HUES48 (cell line): ENCODE measurements at regions not wholly inside any gene's neighbourhood (a gene's known extent, or its start where the extent isn't known, plus 50 kb on each side); places are given as distances from the start of the nearest gene placed in this dataset.

Experiments
- H3K27ac ChIP-seq: one replicate; pipeline ENCODE4 v1.7.0; 2013; ENCODE audit warnings: low read depth, low read length, inconsistent platforms
- H3K27me3 ChIP-seq: 2 replicates; pipeline ENCODE4 v1.6.1; 2013; ENCODE audit warnings: mild to moderate bottlenecking, low read length; ENCODE audit not compliant: control insufficient read depth, insufficient read depth
- H3K36me3 ChIP-seq: 2 replicates; pipeline ENCODE4 v1.6.1; 2013; ENCODE audit warnings: low read length; ENCODE audit not compliant: control insufficient read depth, insufficient read depth
- H3K4me1 ChIP-seq: 2 replicates; pipeline ENCODE4 v1.6.1; 2013; ENCODE audit warnings: mild to moderate bottlenecking, low read length; ENCODE audit not compliant: control insufficient read depth, insufficient read depth
- H3K4me3 ChIP-seq: 2 replicates; pipeline ENCODE4 v1.5.1; 2013; ENCODE audit warnings: mild to moderate bottlenecking, low read depth, low read length
- H3K9ac ChIP-seq: 2 replicates; pipeline ENCODE4 v1.6.1; 2013; ENCODE audit warnings: mild to moderate bottlenecking, low read depth, low read length, moderate library complexity
- H3K9me3 ChIP-seq: 2 replicates; pipeline ENCODE4 v1.6.1; 2013; ENCODE audit warnings: low read length; ENCODE audit not compliant: control insufficient read depth, insufficient read depth

- no peak overlapping the region for H3K4me3 ChIP-seq
- no peaks in the 10 kb centered on the region for H3K4me1 ChIP-seq
- no peak overlapping the region for H3K9ac ChIP-seq
- no peak overlapping the region for H3K27ac ChIP-seq
- H3K27me3 ChIP-seq: no peaks in the 10 kb centered on the region
- no peaks in the 10 kb centered on the region for H3K36me3 ChIP-seq
- no peaks in the 10 kb centered on the region for H3K9me3 ChIP-seq
Observed at GRCh38 chr2:82667491-82667890, 1791.6 kb downstream of the SUCLG1 start.

GRCh38 chr2:82665691-82666090 lies 1793.4 kb downstream of the SUCLG1 start:
- Histone ChIP-seq H3K9ac (no peak overlapping the region), H3K27ac (no peak overlapping the region), H3K4me1 (no peaks in the 10 kb centered on the region), H3K4me3 (no peak overlapping the region), H3K9me3 (no peaks in the 10 kb centered on the region), H3K36me3 (no peaks in the 10 kb centered on the region), H3K27me3 (no peaks in the 10 kb centered on the region)

- H3K36me3 ChIP-seq: no peaks in the 10 kb centered on the region
- H3K4me3 ChIP-seq: no peak overlapping the region
- no peaks in the 10 kb centered on the region for H3K27me3 ChIP-seq
- no peak overlapping the region for H3K9ac ChIP-seq
- H3K27ac ChIP-seq: no peak overlapping the region
- no peaks in the 10 kb centered on the region for H3K9me3 ChIP-seq
- no peaks in the 10 kb centered on the region for H3K4me1 ChIP-seq
Observed at GRCh38 chr2:82657106-82657505, 1802.0 kb downstream of the SUCLG1 start.

GRCh38 chr2:82656420-82656819 lies 1802.7 kb downstream of the SUCLG1 start:
- Histone ChIP-seq H3K27ac (no peak overlapping the region), H3K36me3 (no peaks in the 10 kb centered on the region), H3K4me1 (no peaks in the 10 kb centered on the region), H3K27me3 (no peaks in the 10 kb centered on the region), H3K9me3 (no peaks in the 10 kb centered on the region), H3K9ac (no peak overlapping the region), H3K4me3 (no peak overlapping the region)

- Histone ChIP-seq H3K27me3 (no peaks in the 10 kb centered on the region), H3K4me1 (no peaks in the 10 kb centered on the region), H3K9me3 (no peaks in the 10 kb centered on the region; the same call in 1 of the 2 replicates), H3K27ac (no peak overlapping the region), H3K4me3 (no peak overlapping the region), H3K36me3 (no peaks in the 10 kb centered on the region), H3K9ac (no peak overlapping the region)
Observed at GRCh38 chr2:82652117-82652516, 1807.0 kb downstream of the SUCLG1 start.

- H3K27me3 ChIP-seq: no peaks in the 10 kb centered on the region
- no peaks in the 10 kb centered on the region for H3K36me3 ChIP-seq
- no peak overlapping the region for H3K9ac ChIP-seq
- H3K27ac ChIP-seq: no peak overlapping the region
- H3K9me3 ChIP-seq: no peaks in the 10 kb centered on the region; the same call in 1 of the 2 replicates
- no peaks in the 10 kb centered on the region for H3K4me1 ChIP-seq
- no peak overlapping the region for H3K4me3 ChIP-seq
Observed at GRCh38 chr2:82650038-82650437, 1809.0 kb downstream of the SUCLG1 start.

GRCh38 chr2:82641598-82642180 lies 1817.4 kb downstream of the SUCLG1 start:
- no peak overlapping the region for H3K27ac ChIP-seq
- H3K9ac ChIP-seq: no peak overlapping the region
- H3K4me3 ChIP-seq: no peak overlapping the region
- H3K9me3 ChIP-seq: peaks cover 30% of the 10 kb centered on the region
- H3K36me3 ChIP-seq: no peaks in the 10 kb centered on the region
- peaks cover 3% of the 10 kb centered on the region; the same call in 1 of the 2 replicates for H3K4me1 ChIP-seq
- H3K27me3 ChIP-seq: no peaks in the 10 kb centered on the region

GRCh38 chr2:82636402-82637020 lies 1822.6 kb downstream of the SUCLG1 start:
- Histone ChIP-seq H3K9ac (no peak overlapping the region), H3K36me3 (no peaks in the 10 kb centered on the region), H3K27me3 (no peaks in the 10 kb centered on the region), H3K9me3 (peaks cover 27% of the 10 kb centered on the region), H3K4me1 (peaks cover 6% of the 10 kb centered on the region; the same call in 1 of the 2 replicates), H3K27ac (no peak overlapping the region), H3K4me3 (no peak overlapping the region)

- no peak overlapping the region for H3K4me3 ChIP-seq
- H3K4me1 ChIP-seq: 0 out of 2 replicates have a peak, but pooled peaks cover 6% of the 10 kb centered on the region
- no peaks in the 10 kb centered on the region for H3K9me3 ChIP-seq
- H3K36me3 ChIP-seq: no peaks in the 10 kb centered on the region
- no peaks in the 10 kb centered on the region for H3K27me3 ChIP-seq
- no peak overlapping the region for H3K9ac ChIP-seq
- H3K27ac ChIP-seq: no peak overlapping the region
Observed at GRCh38 chr2:82599021-82599420, 1860.1 kb downstream of the SUCLG1 start.

- H3K4me3 ChIP-seq: no peak overlapping the region
- no peaks in the 10 kb centered on the region for H3K9me3 ChIP-seq
- no peaks in the 10 kb centered on the region for H3K27me3 ChIP-seq
- peaks cover 7% of the 10 kb centered on the region for H3K4me1 ChIP-seq
- H3K36me3 ChIP-seq: no peaks in the 10 kb centered on the region
- H3K27ac ChIP-seq: no peak overlapping the region
- no peak overlapping the region for H3K9ac ChIP-seq
Observed at GRCh38 chr2:82596581-82596980, 1862.5 kb downstream of the SUCLG1 start.

GRCh38 chr2:82591718-82592117 lies 1867.4 kb downstream of the SUCLG1 start:
- Histone ChIP-seq H3K27me3 (no peaks in the 10 kb centered on the region), H3K36me3 (no peaks in the 10 kb centered on the region), H3K9ac (no peak overlapping the region), H3K4me3 (no peak overlapping the region), H3K9me3 (no peaks in the 10 kb centered on the region), H3K4me1 (peaks cover 8% of the 10 kb centered on the region), H3K27ac (no peak overlapping the region)
